A549 (cell line): ENCODE measurements at regions not wholly inside any gene's neighbourhood (a gene's known extent, or its start where the extent isn't known, plus 50 kb on each side); places are given as distances from the start of the nearest gene placed in this dataset.

ENCODE experiments used
- ATAC-seq, 2 experiments: fragments of 200-7000 bp in 1 of 2; fragments of >200 bp in 1 of 2; cut with Nextera tagmentation in 1 of 2; cut with Tn5 transposase in 1 of 2; 3 replicates each; pipeline versions ENCODE4 v1.8.0 to v1.9.1; 2018 to 2020; ENCODE audit warnings: mild to moderate bottlenecking in 1 of 2, moderate library complexity in 1 of 2
- CTCF ChIA-PET: fragments of 300-600 bp; sonication (Branson Sonifier 250); formaldehyde crosslinking; extraction: SDS; loops from one replicate; lab custom pipeline; 2021; ENCODE audit warnings: antibody characterized with exemption, inconsistent platforms; lab: Yijun Ruan, JAX
- POLR2A ChIA-PET: fragments of 350-600 bp; formaldehyde crosslinking; extraction: SDS; loops from one replicate; lab custom pipeline; 2021; ENCODE audit warnings: antibody characterized with exemption, inconsistent platforms; lab: Yijun Ruan, JAX
- DNase-seq, 2 experiments: peaks; one replicate each; pipeline versions ENCODE4 v3.0.0 to v3.0.0-alpha.2; 2011 to 2016; ENCODE audit warnings: low read depth in 1 of 2, low spot score in 1 of 2
- FAIRE-seq: peaks from 2 replicates; lab custom pipeline; 2011; peaks lifted over from hg19 to GRCh38; lab: Jason Lieb, UNC
- H3K27ac ChIP-seq, 2 experiments: fragments of >200 bp; sonication (Bioruptor Twin); formaldehyde crosslinking; 3 replicates each; pipeline ENCODE4 v1.5.1; 2016 to 2017
- H3K4me1 ChIP-seq: fragments of >200 bp; sonication (Bioruptor Twin); formaldehyde crosslinking; 3 replicates; pipeline ENCODE4 v1.6.1; 2016
- H3K4me2 ChIP-seq: fragments of >200 bp; sonication (Bioruptor Twin); formaldehyde crosslinking; 3 replicates; pipeline ENCODE4 v1.6.1; 2016
- H3K4me3 ChIP-seq: fragments of >200 bp; sonication (Bioruptor Twin); formaldehyde crosslinking; 3 replicates; pipeline ENCODE4 v1.5.1; 2016
- H3K9me3 ChIP-seq: fragments of >200 bp; sonication (Bioruptor Twin); formaldehyde crosslinking; 3 replicates; pipeline ENCODE4 v1.6.1; 2016
- ATOH8 ChIP-seq: fragments of 250-450 bp; sonication (Bioruptor Pico); IDR thresholded peaks from 2 replicates; pipeline ENCODE4 v1.5.0; 2020; ENCODE audit warnings: low read depth, mild to moderate bottlenecking, moderate library complexity
- CBX2 ChIP-seq: fragments of 200-600 bp; sonication (generic); IDR thresholded peaks from 2 replicates; pipeline ENCODE4 v1.6.1; 2016; ENCODE audit warnings: low read depth, mild to moderate bottlenecking, borderline replicate concordance
- CHD4 ChIP-seq: fragments of 200-600 bp; sonication (generic); IDR thresholded peaks from 2 replicates; pipeline ENCODE4 v1.6.1; 2016; ENCODE audit warnings: antibody characterized with exemption, mild to moderate bottlenecking, borderline replicate concordance
- EHMT2 ChIP-seq: fragments of 200-600 bp; sonication (generic); IDR thresholded peaks from 2 replicates; pipeline ENCODE4 v1.6.1; 2016; ENCODE audit warnings: antibody characterized with exemption, low read depth, mild to moderate bottlenecking, moderate library complexity
- EP300 ChIP-seq, 2 experiments: fragments of >200 bp; sonication (Bioruptor Twin); formaldehyde crosslinking; IDR thresholded peaks; 2 replicates in 1 of 2; 3 replicates in 1 of 2; pipeline ENCODE4 v1.6.1; 2016 to 2017
- FOSB ChIP-seq: fragments of 250-450 bp; sonication (Bioruptor Pico); IDR thresholded peaks from 2 replicates; pipeline ENCODE4 v1.5.0; 2020; ENCODE audit warnings: mild to moderate bottlenecking, moderate library complexity
- HEYL ChIP-seq: fragments of 250-450 bp; sonication (Bioruptor Pico); IDR thresholded peaks from 2 replicates; pipeline ENCODE4 v1.8.0; 2021; ENCODE audit warnings: mild to moderate bottlenecking, moderate library complexity
- HOXB13 ChIP-seq: fragments of 250-450 bp; sonication (Bioruptor Pico); IDR thresholded peaks from 2 replicates; pipeline ENCODE4 v1.5.0; 2020; ENCODE audit warnings: low read depth, mild to moderate bottlenecking, moderate library complexity
- HOXB5 ChIP-seq: fragments of 250-450 bp; sonication (Bioruptor Pico); IDR thresholded peaks from 2 replicates; pipeline ENCODE4 v1.5.0; 2020; ENCODE audit warnings: mild to moderate bottlenecking, moderate library complexity
- KDM5A ChIP-seq: fragments of 200-600 bp; sonication (generic); IDR thresholded peaks from 2 replicates; pipeline ENCODE4 v1.6.1; 2016; ENCODE audit warnings: antibody characterized with exemption, mild to moderate bottlenecking
- MAX ChIP-seq: IDR thresholded peaks from 2 replicates; pipeline ENCODE4 v1.6.1; 2012
- PHF8 ChIP-seq: fragments of 200-600 bp; sonication (generic); IDR thresholded peaks from 2 replicates; pipeline ENCODE4 v1.6.1; 2016; ENCODE audit warnings: low read depth, mild to moderate bottlenecking, antibody characterized with exemption, moderate library complexity, borderline replicate concordance
- POLR2A ChIP-seq: IDR thresholded peaks from 2 replicates; pipeline ENCODE4 v1.6.1; 2012; ENCODE audit warnings: mild to moderate bottlenecking, low read length
- RAD21 ChIP-seq, 2 experiments: fragments of >200 bp in 1 of 2; sonication (Bioruptor Twin) in 1 of 2; formaldehyde crosslinking in 1 of 2; IDR thresholded peaks in 1 of 2; conservative IDR thresholded peaks in 1 of 2; 2 replicates in 1 of 2; 3 replicates in 1 of 2; pipeline ENCODE4 v1.6.1; 2012 to 2018; ENCODE audit warnings: inconsistent platforms in 1 of 2
- RARB ChIP-seq: fragments of 250-450 bp; sonication (Bioruptor Pico); IDR thresholded peaks from 2 replicates; pipeline ENCODE4 v1.8.0; 2021; ENCODE audit warnings: mild to moderate bottlenecking, moderate library complexity
- RCOR1 ChIP-seq: fragments of 150-350 bp; IDR thresholded peaks from 2 replicates; pipeline ENCODE4 v1.6.1; 2014; ENCODE audit warnings: antibody characterized with exemption, low read length, low read depth
- REST ChIP-seq: fragments of 200-600 bp; sonication (generic); IDR thresholded peaks from 2 replicates; pipeline ENCODE4 v1.6.1; 2016; ENCODE audit warnings: antibody characterized with exemption, mild to moderate bottlenecking, moderate library complexity
- SREBF2 ChIP-seq: fragments of 450-650 bp; IDR thresholded peaks from 2 replicates; pipeline ENCODE4 v1.6.1; 2014; ENCODE audit warnings: mild to moderate bottlenecking, moderate library complexity
- ZFP36 ChIP-seq: fragments of 450-650 bp; IDR thresholded peaks from 2 replicates; pipeline ENCODE4 v1.6.1; 2014; ENCODE audit warnings: borderline replicate concordance; ENCODE audit not compliant: partially characterized antibody
- ZNF302 ChIP-seq: fragments of 250-450 bp; sonication (Bioruptor Pico); IDR thresholded peaks from 2 replicates; pipeline ENCODE4 v1.9.0; 2021; ENCODE audit warnings: inconsistent platforms, mild to moderate bottlenecking, moderate library complexity
- WGBS: methylation state at CpG from one replicate; pipeline ENCODE4 v1.1.6; 2017; ENCODE audit errors: missing lambda C conversion rate; 5-methylcytosine and 5-hydroxymethylcytosine counted together
- TF ChIP-seq, protein P1 (sequence below): fragments of 450-650 bp; IDR thresholded peaks from 2 replicates; pipeline ENCODE4 v1.6.1; 2014; ENCODE audit warnings: antibody characterized with exemption

DNA sequence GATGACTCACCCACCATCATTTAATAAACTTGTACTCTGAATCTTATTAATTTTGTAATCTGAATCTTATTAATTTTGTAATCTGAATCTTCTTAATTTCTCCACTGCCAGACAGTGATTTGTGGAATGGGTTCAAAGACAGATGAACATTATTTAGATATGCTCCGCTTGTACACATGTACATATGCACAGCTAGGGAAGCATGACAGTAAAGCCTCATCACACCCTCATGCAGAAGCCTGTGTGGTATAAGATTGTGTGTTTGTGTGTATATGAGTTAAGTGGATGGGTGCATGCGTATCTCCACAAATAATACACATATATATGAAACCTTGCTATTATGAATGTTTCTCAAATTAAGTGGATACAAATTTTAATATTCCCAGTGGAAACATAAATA, 318.5 kb upstream of the SFRP2 start:
- POLR2A ChIA-PET = no interaction called here
- TF ChIP-seq REST (no peak), POLR2A (no peak), ATOH8 (CRISPR knock-in tag) (no peak), CHD4 (no peak), FOSB (no peak), RCOR1 (no peak), ZFP36 (no peak), HOXB5 (no peak), CBX2 (no peak), PHF8 (no peak)
- TF ChIP-seq, protein P1, sequence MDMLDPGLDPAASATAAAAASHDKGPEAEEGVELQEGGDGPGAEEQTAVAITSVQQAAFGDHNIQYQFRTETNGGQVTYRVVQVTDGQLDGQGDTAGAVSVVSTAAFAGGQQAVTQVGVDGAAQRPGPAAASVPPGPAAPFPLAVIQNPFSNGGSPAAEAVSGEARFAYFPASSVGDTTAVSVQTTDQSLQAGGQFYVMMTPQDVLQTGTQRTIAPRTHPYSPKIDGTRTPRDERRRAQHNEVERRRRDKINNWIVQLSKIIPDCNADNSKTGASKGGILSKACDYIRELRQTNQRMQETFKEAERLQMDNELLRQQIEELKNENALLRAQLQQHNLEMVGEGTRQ = no peak
- TF ChIP-seq, all 56 proteins: peak for 0
- Histone ChIP-seq H3K9me3 (no peaks in the 10 kb centered on the region), H3K4me2 (no peak overlapping the region), H3K27ac (no peak overlapping the region), H3K4me1 (no peaks in the 10 kb centered on the region), H3K4me3 (no peak overlapping the region)
- 42% methylated on average over 2 of the region's 2 CpGs for WGBS
- CTCF ChIA-PET = no interaction called here
- FAIRE-seq (no peak), ATAC-seq (no peak), DNase-seq (no peak)

DNA sequence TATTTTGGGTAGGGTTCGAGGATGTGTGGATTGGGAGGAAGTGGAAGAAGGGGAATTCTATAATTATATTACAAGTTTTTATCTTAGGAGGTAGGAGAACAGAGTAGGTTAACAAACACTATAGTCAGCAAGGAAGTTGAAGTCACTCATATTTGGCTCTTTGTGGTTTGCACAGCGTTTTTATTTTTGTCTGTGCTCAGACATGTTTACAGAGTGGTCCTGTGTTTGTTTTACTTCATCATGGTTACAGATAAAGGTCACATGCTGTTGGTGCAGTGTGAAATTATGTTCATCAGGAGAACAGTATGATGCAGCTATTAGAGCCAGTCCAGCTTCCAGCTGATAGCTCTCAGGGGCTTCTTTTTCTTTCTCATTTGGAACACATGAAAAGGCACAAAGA, 299.9 kb upstream of the SFRP2 start:
- no peak for FAIRE-seq
- Histone ChIP-seq H3K27ac (no peak overlapping the region), H3K4me1 (no peaks in the 10 kb centered on the region), H3K4me3 (no peak overlapping the region), H3K9me3 (no peaks in the 10 kb centered on the region), H3K4me2 (no peak overlapping the region)
- ChIA-PET POLR2A (no interaction called here), CTCF (no interaction called here)
- ATAC-seq = no peak
- 0% methylated on average over 2 of the region's 2 CpGs for WGBS
- DNase-seq = no peak
- TF ChIP-seq KDM5A (no peak), EP300 (IDR thresholded peaks at IDR 0.05) (no peak), EHMT2 (no peak), RCOR1 (no peak), ZNF302 (CRISPR knock-in tag) (no peak), ZFP36 (no peak), MAX (no peak), RARB (CRISPR knock-in tag) (no peak), RAD21 (conservative IDR thresholded peaks at IDR 0.05 in 1 of 2, IDR thresholded peaks at IDR 0.05 in 1 of 2) (no peak), PHF8 (no peak), SREBF2 (no peak), HEYL (no peak)

- POLR2A ChIA-PET = no interaction called here
- Histone ChIP-seq H3K27ac (no peak overlapping the region), H3K4me3 (no peak overlapping the region), H3K4me1 (no peaks in the 10 kb centered on the region), H3K4me2 (0 out of 3 replicates have a peak overlapping the region, but pooled peaks have one; percentile 10), H3K9me3 (no peaks in the 10 kb centered on the region)
- ATAC-seq (peak; percentile 54 to 79), DNase-seq (peak in 1 of 2 experiments; percentile 36), FAIRE-seq (no peak)
- CTCF ChIA-PET = interaction anchor here (0.6 kb wide), 1 partner anchor 102 kb away, joined by 3 read pairs; no protein-coding TSS in a partner anchor
- WGBS = 7% methylated on average over 3 of the region's 3 CpGs
- TF ChIP-seq, protein P1 = no peak
- no peak for TF ChIP-seq EP300 (IDR thresholded peaks at IDR 0.05)
- TF ChIP-seq ZFP36 = no peak
- no peak for TF ChIP-seq HOXB13
- no peak for TF ChIP-seq PHF8
Observed at GRCh38 chr4:154086247-154086646, 297.4 kb upstream of the SFRP2 start.
